ENCODE measurements at regions not wholly inside any gene's neighbourhood (a gene's known extent, or its start where the extent isn't known, plus 50 kb on each side); places are given as distances from the start of the nearest gene placed in this dataset.

DNA sequence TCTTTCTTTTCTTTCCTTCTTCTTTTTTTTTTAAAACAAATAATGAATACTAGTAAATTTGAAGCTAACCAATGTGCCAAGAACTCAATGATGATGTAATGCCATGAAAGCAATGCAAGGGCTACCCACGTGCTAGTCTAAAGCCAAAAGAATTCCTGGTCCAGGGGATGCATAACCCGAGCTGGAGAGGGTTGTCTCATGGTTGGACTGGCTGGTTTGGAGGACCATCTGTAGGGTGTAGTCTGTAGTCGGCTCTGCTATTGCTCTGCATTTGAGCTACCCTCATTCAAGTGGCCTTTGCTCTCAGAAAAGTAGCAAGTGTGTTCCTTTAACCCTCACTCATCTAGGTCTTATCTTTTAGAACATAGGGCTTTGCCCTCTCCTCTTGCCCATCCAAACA lies 469.6 kb upstream of the CELF4 start:
- POLR2A ChIA-PET, result interaction anchor here (1.3 kb wide), 1 partner anchor 10 kb away, joined by 4 read pairs; no protein-coding TSS in a partner anchor
- Histone ChIP-seq H4K20me1 (ENCODE audit: insufficient read depth, low read length) (no peaks in the 10 kb centered on the region), H3K9me3 (ENCODE audit: low read length) (no peaks in the 10 kb centered on the region), H2AFZ (ENCODE audit: low read length) (no peak overlapping the region), H3K4me1 (ENCODE audit: insufficient read depth, low read length, poor library complexity, severe bottlenecking) (no peaks in the 10 kb centered on the region), H3K9me2 (ENCODE audit: insufficient read depth, low read length) (no peaks in the 10 kb centered on the region), H3K36me3 (ENCODE audit: insufficient read depth, low read length) (no peaks in the 10 kb centered on the region), H3K79me2 (ENCODE audit: insufficient read depth, low read depth, low read length) (no peaks in the 10 kb centered on the region), H3K27ac (ENCODE audit: low read depth, low read length, poor library complexity, severe bottlenecking) (no peak overlapping the region), H3K4me2 (ENCODE audit: low read length) (no peak overlapping the region), H3K4me3 (ENCODE audit: low read depth, low read length, poor library complexity, severe bottlenecking) (no peak overlapping the region)
- CTCF ChIA-PET (ENCODE audit: unreplicated experiment), result no interaction called here
- intact Hi-C loops (cut with micrococcal nuclease; ENCODE audit: unreplicated experiment), result no loop called here
- no TSS peak for BruUV-seq (replicated peaks)
- DNase-seq (ENCODE audit: low spot score), result no peak
- TF ChIP-seq EZH2phosphoT487 (IDR thresholded peaks at IDR 0.05; ENCODE audit: borderline replicate concordance, low read depth, low read length) (no peak), CTCF (conservative IDR thresholded peaks at IDR 0.05; ENCODE audit: low read length) (no peak)

DNA sequence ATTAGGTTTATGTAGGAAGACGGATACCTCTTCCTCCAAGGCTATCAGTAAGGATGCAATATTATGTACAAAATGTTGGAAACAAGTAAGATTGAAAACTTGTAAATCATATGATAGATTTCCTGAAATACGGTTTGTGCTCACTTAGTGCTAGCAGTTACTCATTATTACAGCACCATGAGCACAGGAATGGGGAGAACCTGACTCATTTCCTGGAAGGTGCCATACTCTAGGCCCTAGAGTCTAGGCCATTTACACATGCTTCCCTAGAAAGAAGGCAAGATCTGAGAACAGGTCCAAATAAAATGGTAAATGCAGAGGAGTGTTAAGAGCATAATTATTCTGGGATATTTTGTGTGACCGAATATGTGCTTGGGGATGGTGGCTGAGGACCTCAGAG lies 467.7 kb upstream of the CELF4 start:
- POLR2A ChIA-PET, result no interaction called here

GRCh38 chr18:38032516-38032915 lies 466.9 kb upstream of the CELF4 start:
- TF ChIP-seq CTCF (conservative IDR thresholded peaks at IDR 0.05; ENCODE audit: low read length) (no peak), EZH2phosphoT487 (IDR thresholded peaks at IDR 0.05; ENCODE audit: borderline replicate concordance, low read depth, low read length) (no peak)
- no peak for DNase-seq (ENCODE audit: low spot score)
- no peak overlapping the region for H3K4me2 ChIP-seq (ENCODE audit: low read length)
- H4K20me1 ChIP-seq (ENCODE audit: insufficient read depth, low read length), result no peaks in the 10 kb centered on the region
- ChIA-PET CTCF (ENCODE audit: unreplicated experiment) (no interaction called here), POLR2A (no interaction called here)
- no peak overlapping the region for H3K4me3 ChIP-seq (ENCODE audit: low read depth, low read length, poor library complexity, severe bottlenecking)
- no peaks in the 10 kb centered on the region for H3K79me2 ChIP-seq (ENCODE audit: insufficient read depth, low read depth, low read length)
- H3K9me2 ChIP-seq (ENCODE audit: insufficient read depth, low read length), result no peaks in the 10 kb centered on the region
- H3K27ac ChIP-seq (ENCODE audit: low read depth, low read length, poor library complexity, severe bottlenecking), result no peak overlapping the region
- intact Hi-C loops (cut with micrococcal nuclease; ENCODE audit: unreplicated experiment), result no loop called here
- no peak overlapping the region for H2AFZ ChIP-seq (ENCODE audit: low read length)
- BruUV-seq (replicated peaks), result no TSS peak
- H3K36me3 ChIP-seq (ENCODE audit: insufficient read depth, low read length), result no peaks in the 10 kb centered on the region
- H3K4me1 ChIP-seq (ENCODE audit: insufficient read depth, low read length, poor library complexity, severe bottlenecking), result no peaks in the 10 kb centered on the region
- no peaks in the 10 kb centered on the region for H3K9me3 ChIP-seq (ENCODE audit: low read length)

More for the DNA sequence above, 467.7 kb upstream of the CELF4 start:
- Histone ChIP-seq H3K9me3 (ENCODE audit: low read length) (no peaks in the 10 kb centered on the region), H3K4me3 (ENCODE audit: low read depth, low read length, poor library complexity, severe bottlenecking) (no peak overlapping the region), H3K4me2 (ENCODE audit: low read length) (no peak overlapping the region), H3K79me2 (ENCODE audit: insufficient read depth, low read depth, low read length) (no peaks in the 10 kb centered on the region), H4K20me1 (ENCODE audit: insufficient read depth, low read length) (no peaks in the 10 kb centered on the region), H3K4me1 (ENCODE audit: insufficient read depth, low read length, poor library complexity, severe bottlenecking) (no peaks in the 10 kb centered on the region), H2AFZ (ENCODE audit: low read length) (no peak overlapping the region), H3K36me3 (ENCODE audit: insufficient read depth, low read length) (no peaks in the 10 kb centered on the region), H3K27ac (ENCODE audit: low read depth, low read length, poor library complexity, severe bottlenecking) (no peak overlapping the region), H3K9me2 (ENCODE audit: insufficient read depth, low read length) (no peaks in the 10 kb centered on the region)
- intact Hi-C loops (cut with micrococcal nuclease; ENCODE audit: unreplicated experiment), result no loop called here
- BruUV-seq (replicated peaks), result no TSS peak
- no peak for TF ChIP-seq EZH2phosphoT487 (IDR thresholded peaks at IDR 0.05; ENCODE audit: borderline replicate concordance, low read depth, low read length)
- TF ChIP-seq CTCF (conservative IDR thresholded peaks at IDR 0.05; ENCODE audit: low read length), result no peak
- CTCF ChIA-PET (ENCODE audit: unreplicated experiment), result no interaction called here
- no peak for DNase-seq (ENCODE audit: low spot score)
